Activated T-cell treated with anti-CD3 and anti-CD28 coated beads for 24 hours (primary cell): ENCODE measurements at regions not wholly inside any gene's neighbourhood (a gene's known extent, or its start where the extent isn't known, plus 50 kb on each side); places are given as distances from the start of the nearest gene placed in this dataset.

Source experiments
- DNase-seq: peaks from one replicate; pipeline ENCODE4 v3.0.0-alpha.2; 2020; ENCODE audit warnings: low read depth

DNA sequence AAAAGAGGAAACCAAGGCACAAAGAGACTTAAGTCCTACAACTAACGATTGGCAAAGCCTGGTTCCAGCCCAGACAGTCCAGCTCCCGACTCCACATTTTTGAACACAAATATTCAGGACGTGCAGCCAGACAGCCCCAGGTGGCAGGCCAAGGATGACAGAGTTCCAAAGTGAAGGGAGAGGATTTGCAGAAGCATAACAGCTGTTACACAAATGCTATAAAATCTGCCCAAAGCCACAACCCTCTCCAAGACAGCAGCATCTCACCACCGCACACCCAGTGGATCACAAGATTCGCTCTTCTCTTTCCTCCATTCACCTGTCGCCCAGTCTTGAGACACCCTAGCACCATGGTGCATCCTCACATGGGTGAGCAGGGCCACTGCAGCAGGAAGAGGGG lies 227.1 kb upstream of the ID2 start:
- DNase-seq: no peak

DNA sequence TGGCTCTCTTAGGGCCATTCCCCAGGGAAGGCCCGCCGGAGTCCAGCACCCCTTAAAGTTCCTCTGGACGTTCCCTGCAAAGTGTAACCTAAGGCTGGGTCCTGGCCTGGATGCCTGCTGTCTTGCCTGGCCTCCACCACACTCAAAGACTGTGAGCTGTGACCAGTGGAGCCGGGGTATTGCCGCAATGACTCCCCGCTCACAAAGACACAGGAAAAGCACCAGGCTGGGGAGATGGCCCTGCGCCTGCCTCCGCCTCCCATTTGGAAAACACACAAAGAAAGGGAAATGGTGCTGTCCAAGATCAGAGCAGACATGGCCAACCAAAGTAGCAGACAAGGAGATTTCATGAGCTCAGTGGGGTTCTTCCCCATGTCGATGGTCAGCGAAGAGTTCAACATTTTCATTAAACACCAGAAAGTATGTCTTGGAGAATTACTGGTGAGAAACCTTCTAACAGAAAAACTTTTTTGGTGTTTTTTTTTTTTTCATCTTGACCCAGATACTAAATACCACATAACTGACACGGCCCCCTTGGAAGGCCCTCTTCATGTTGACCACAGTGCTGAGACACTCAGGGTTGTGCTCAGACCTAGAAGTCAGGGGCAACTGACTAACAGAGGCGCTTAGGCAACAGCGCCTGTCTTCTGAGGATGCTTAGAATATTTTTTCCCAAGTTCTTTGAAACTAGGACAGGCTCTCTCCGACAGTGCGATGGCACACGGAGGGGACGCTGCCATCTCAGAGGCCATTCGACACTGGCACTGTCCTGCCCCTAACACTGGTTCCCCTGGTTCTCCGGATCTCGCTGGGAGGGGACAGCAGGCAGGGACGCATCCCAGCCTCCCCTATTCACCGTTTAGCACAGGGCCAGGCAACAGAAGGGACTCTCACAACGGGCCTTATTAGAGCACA lies 226.4 kb upstream of the ID2 start:
- no peak for DNase-seq

DNA sequence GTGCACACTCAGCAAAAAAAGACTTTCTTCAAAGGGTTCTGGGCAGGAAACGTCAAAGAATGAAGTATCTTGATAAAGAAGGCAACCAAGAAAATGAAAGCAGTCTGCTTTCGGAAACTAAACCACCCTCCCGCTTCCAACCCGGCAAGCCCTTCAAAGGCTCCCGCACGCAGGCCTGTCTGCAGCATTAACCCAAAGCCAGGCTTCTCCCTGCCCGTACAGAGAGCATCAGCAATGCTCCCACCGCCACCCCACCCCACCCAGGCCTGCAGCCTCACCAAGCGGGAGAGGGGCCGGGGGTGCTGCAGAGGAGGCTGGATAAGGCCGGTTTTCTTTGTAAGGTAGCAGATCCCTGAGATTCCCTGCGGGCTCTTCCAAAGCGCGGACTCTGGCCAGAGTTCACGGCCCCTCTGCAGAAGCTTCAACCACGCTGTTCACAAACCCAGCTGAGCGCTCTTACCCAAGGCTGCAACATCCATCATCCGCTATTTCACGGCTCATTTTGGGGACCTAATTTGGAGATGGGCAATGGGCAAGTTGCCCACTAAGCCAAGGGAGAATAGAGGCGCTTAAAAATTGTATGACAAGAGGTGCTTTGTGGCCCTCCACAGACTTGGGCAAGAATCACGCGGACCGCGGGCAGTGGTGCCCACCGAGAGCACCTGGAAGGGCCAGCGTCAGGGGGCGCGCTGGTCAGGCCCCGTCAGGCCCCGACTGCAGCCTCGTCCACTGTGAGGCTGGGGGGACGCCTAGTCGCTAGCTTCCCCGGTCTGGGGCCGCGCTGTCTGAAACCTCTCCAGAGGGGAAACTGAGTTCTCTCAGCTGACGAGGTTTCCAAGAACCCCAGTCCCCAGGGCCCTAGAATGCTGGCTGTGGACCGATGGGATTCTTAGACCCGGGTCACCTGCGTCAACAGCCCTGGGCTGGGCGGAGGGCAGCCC lies 225.4 kb upstream of the ID2 start:
- peak; percentile 48 for DNase-seq

DNA sequence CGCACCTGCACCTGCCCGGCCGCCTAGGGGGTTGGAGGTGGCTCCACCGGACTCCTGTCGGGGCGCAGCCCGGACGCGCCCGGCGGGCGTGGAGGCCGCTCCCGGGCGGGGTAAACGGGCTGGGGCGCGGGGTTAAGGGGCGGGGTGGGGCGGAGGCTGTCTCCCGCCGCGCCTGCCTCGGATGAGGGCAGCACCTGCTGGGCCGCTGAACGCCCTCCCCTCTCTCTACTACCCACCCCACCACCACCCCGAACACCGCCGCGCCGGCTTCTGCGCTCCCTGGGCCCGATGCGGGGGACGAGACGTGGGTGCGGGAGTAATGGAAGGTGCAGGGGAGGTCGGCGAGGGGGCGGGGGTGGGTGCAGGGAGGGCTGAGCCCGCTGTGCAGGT lies 224.8 kb upstream of the ID2 start:
- no peak for DNase-seq

DNA sequence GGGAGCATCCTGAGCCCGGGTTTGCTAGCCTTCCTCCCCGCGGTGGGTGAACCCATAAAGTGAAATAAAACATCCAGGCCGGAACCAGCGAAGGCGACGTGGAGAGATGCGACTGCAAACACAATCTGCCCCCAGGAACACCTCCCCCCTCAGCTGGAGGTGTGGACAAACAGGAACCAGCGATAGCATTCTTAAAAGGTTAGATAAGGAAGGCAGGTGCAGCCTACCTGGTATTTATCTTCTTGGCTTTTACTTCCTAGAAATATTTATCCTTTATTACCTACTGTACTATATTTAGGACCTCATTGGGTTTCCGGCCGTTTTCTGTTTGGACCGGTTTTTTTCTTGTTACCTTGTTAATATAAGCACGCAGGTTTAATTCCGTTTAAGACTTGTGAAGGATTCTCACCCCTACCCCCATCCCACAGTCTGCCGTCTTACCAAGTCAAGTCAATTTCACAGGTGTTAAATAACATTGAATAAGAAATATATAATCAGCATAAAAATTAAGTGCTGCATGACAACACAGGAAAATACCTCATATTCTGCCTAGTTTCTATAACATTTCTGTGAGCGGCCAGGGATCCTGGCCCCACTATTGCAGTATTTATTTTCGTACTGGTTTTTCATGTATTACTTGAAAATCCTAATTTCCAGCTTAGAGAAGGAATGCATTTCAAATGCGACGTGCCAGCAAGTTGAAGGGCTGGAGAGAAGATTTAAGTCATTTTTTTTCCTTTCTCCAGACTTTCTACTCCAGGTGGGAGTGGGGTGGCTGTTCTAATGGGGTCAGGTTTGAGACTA lies 224.0 kb upstream of the ID2 start:
- DNase-seq: no peak

DNA sequence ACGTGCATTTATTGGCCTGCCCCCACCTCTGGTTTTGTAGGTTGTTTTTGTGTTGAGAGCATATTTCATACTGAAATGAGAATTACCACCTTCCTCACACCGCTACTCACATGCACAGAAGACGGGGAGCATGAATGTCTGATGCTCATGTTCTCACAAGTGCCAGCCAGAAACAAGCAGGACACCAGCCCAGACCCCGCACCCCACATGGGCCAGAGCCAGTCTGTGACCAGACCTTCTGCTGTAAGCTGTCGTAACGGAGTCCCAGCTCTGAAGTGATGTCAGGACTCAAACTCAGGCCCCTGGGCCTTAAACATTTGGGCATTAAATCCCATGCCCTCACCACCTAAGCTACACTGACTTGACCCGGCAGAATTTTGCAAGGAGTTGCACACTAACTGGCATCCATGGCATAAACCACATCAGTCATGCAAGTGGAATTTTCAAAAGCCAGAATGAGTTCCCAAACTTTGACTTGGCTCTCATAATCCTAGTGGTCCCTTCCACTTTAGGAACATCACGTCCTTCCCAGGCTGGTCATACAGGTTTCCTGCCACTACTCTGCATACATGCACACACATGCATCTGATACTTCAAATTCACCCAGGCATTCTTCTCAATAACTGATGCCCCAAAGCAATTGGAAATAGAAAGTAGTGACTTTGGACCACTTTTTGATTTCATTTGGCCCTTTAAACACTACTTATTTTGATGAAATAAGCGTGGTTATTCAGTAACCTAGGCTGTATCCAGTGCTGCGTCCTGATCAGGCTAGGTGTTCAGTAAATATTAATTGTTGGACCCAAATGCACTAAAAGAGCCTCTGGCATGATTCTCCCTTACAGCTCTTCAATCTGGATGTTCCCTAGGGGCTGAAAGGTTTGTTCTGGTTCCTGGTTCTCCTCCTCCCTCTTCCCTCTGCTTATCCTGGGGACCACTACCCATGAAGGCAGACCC lies 223.1 kb upstream of the ID2 start:
- DNase-seq: no peak

DNA sequence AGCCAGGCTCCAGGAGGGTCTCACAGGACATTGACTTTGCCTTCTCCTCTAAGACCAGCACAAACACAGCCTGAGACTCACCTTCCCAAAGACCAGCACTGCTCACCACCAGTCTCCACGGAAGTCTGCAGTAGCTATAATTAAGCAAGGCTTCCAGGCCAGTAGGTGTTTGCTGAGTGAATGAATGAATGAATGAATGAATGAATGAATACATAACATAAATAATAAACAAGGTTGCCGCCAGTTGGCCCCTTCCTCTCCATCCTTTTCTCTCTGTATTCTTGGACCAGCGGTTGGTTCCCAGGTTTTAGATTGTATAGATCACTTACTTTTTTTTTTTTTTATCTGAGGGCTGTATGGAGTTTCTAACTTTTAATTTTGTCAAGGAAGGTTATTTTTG lies 222.4 kb upstream of the ID2 start:
- DNase-seq: no peak

DNA sequence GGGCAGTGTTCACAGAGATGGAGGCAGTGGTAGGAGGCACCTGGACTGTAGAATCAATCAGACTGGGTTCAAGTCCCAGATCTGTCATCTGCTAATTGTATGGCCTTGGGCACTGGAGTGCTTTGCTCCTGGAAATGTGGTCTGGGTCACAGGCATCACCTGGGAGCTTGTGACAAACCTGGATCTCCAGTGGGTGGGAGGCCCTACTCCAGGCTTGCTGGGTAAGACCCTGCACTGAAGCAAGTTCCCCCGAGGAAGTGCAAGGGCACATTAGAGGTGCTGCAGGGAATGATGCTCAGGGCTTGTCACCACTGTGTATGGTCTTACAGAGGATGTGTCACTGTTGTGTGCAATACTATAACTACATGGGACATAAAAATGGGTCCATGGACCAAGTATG lies 220.5 kb upstream of the ID2 start:
- no peak for DNase-seq

DNA sequence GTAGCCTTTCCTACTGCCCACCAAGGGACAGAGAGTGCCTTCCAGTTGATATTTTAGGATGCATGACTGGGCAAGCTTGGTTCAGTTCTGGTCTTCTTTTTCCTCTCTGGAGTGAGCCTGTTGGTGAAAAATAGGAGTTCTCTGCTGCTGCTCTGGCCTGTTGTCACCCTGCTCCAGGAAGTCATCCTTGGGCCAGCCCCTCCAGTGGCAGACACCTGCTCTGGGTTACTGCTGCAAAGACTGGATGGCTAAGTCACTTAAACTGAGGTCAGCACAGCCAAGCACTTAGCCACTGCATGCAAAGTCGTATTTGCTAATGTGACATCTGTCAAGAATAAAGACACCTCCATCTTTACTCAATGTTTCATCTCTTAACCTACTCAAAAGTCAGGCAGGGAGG lies 219.6 kb upstream of the ID2 start:
- DNase-seq: no peak

DNA sequence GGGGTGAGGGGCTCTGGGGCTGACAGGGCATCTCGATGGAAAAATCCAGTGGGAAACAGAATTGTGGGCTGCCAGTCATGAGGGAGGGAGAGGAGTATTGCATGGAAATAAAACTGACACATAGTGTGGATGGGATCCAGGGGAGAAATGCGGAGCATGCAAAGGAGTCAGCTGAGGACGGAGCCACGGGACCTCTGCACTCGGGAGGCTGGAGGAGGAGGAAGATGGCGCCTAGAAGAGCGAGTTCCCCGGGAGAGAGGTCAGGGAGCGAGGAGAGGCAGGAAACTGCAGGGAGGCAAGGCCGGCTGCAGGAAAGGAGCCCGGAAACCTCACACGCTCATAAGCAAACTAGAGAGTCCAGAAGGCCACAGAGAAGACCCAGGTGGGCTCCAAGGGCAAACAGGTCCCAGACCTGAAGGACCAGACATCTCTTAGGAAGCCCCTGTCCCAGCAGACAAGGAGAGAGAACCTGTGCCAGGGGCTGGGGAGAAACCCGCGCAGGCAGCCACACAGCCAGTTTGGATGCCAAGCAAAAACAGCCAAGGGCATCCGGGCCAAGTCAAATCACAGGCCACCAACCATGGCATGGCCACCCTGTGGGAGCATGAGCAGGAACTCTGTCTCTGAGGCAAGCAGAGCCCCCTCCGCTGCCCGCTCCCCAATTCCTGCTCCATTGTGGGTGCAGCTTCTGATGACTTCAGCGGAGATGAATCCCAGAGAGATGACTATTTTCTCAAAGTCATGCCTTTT lies 218.8 kb upstream of the ID2 start:
- DNase-seq: no peak

DNA sequence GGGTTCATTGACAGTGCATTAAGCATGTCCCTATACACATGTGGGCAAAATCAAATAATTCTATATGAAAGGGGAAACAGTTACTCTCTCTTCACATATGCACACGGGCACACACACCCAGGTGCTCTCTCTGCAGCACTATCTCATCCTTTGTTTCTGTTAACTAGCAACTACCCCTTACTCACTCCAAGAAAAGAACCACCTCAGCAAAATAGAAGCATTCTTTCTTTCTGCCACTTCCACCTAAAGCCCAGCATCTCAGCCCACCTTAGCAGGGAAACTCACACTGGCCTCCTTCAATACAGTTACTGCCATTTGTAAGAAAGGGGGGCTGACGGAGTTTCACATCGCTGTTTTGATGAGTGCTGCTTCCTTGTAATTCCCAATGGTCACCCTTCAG lies 216.3 kb upstream of the ID2 start:
- DNase-seq: no peak

DNA sequence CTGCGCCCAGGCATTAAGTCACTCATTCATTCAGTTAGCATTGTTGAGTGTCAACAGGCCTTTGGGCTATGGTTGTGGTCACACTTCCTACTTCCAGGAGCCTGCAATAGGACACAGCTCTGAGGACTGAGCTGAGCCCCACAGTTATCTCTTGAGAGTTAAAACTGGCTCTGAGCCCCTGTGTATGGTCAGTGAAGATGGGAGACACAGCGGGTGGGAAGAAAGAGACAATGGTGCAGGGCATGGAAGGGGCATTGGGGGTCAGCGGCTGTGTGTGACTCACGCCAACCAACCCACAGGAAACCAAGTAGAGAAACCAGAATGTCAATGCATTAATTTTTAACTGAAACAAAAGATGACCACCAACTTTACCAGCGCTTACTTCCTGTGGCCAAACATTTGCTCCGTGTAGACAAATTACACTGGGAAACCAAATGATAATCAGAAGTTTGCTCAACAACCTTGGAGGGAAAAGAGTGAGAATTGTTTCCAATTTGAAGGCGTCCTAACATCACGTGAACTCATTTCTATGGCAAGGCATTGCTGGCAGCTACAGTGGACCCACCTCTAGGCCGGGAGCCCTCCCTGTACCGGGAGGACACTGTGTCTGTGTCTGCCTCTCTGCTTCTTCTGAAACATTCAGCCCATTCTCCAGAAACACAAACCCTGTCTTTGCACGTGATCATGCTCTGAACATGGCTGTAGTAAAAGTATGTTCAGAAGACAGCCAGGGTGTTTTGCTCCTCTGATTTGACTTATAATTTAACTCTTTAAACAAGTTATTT lies 212.0 kb upstream of the ID2 start:
- no peak for DNase-seq

DNA sequence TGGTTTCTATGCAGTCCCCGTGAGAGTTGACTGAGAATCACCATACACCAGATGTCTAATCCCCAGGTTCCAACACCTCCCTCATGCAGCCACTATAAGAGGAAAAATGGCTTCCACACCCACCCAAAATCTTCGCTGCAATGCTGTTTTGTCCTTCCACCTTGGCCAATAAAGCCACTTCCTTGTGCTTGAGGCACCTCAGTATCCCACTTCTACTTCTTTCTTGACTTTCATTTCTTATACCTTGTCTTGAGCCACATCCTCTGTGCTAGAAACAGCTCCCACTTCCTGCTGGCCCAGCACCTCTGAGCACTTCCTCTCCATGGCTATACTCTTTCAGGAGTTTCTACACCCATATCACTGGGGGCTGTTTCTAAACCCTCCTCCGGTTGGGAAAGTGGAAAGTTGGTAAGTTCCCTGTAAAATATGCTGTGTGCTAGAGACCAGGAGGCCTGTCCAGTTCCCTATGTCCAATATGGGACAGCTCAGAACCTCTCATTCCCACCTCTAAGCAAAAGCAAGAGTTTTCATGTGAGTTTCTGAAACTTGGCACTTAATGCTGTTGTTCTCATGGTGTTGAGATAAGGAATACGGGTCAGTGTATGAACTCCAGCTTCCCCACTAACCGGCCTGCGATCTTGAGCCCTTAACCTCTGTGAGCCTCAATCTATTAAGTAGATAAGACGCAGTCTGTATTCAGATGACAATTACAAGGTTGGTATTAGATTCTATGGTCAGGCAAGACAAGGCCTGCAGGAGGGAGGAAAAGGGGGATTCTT lies 209.1 kb upstream of the ID2 start:
- no peak for DNase-seq

DNA sequence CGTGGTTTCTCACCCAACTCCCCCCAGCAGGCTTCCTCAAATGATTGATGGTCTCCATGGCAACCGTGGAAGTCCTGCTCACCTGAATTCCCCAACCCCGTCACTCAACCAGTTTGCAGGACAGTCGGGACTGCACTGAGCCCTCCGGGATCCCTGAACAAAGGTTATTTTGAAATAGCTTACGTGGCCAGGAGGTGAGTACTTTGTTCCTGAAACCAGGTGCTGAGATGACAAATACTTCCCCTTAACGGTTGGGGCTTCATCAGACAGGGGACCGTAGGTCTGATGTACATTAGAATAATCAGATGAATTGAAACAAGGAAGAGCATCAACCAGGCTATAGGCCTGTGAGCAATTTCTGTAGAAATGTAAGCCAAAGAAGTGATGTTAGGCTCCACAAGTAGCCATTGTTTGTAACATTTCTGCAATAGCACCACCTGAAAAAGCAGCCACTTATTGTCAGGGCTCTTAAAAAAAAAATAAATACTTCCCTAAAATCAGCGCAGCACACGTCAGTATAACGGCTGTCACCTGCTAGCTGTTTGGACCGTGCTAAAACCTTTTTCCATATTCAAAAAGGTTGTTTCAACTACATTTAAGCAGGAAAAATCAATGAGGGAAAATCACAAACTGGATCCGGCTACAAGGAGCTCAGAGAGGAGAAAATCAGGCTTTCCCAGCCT lies 206.4 kb upstream of the ID2 start:
- no peak for DNase-seq

DNA sequence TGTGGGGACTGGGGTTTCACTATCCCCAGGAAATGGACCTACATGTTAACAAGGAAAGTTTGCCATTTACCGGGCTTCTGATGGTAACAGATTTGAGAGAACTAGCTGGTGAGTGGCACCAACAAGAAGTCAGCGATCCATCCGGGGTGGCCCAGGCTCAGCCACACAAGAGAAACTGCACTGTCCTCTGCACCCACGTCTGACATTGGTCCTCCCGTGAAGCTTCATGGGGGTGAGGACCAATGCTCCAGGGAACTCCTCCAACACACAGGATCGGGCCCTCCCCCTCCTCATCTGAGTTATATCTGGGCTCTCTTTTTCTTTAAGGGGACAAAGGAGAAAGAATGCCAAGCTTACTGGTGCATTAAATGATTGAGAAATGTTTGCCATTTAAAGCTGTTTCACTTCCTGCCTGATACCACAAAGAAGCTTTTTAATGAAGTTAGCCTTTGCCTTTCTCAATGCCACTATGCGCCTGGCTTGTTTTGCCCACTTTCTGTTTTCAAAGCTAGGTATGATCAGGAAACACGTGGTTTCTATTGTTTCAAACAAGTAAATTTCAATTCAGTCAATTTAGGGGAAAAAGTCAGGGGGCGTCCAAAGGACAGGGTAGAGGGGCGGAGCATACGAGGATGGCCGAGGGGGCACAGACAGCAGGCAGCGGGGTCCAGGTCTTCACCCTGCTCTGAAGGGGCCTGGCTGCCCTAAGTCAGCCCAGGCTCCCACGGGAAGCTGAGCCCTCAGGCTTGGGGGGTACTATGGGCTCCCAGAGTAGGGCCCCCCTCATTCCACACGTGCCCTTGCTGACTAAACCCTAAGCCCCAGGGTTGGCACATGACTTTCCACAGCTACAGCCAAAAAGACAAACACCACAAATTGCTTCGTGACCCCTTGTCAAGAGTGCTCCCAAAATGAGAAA lies 204.0 kb upstream of the ID2 start:
- no peak for DNase-seq

DNA sequence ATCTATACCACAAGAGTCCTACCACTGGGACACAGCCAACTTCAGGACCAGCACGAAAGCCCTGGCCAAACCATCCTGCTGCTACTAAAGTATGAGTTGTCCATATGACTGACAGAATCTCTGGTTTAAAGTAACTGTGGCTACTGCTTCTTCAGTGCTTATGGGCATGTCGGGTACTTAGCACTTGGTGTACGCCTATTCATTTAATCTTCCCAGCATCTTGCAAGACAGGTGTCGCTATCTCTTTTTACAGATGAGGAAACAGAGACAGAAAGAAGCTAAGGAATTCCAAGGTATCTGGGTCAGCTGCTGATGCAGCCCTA lies 203.4 kb upstream of the ID2 start:
- no peak for DNase-seq

DNA sequence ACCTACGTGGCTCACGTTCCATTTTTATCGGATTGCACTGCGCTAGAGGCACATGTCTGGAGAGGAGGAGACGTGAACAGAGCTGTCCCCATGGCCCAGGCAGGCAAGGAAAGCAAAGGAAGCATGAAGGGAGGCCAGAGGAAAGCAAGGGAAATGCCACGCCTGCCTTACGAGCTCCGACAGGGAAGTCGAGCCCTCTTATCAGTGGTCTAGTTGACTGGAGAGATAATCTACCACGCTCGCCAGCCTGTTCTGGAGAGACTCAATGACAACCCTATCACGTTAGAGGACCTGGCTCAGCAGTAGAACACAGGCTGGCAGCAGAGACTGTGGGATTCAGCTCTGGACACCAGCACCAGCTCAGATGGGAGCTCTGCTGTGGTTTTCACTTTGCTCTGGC lies 202.6 kb upstream of the ID2 start:
- no peak for DNase-seq
